ENCODE measurements at regions not wholly inside any gene's neighbourhood (a gene's known extent, or its start where the extent isn't known, plus 50 kb on each side); places are given as distances from the start of the nearest gene placed in this dataset.

DNA sequence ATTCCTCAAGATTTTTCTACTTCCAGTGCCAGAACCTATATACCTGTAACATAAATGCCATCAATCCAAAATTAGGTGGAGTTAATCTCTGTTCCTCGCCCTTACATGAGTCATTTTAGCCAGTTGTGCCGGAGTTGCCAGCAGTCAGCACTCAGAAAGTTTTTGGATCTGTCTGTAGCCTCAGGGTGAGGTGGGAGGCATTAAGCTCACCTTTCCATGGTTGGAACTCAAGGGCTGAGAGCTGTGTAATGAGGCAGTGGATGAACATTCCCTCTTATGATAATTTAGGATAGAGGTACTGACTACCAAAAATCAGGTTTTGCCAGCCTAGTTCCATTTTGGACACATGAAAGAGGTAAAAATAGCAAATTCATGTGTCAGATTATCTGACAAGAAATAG, 1553.1 kb upstream of the ADGRL3 start:
- no peaks in the 10 kb centered on the region for H3K36me3 ChIP-seq
- 88% methylated on average over 2 of the region's 2 CpGs for WGBS (ENCODE audit: insufficient coverage, low coverage, low lambda C conversion rate, missing lambda C conversion rate)
- no peak overlapping the region for H3K4me3 ChIP-seq
- peaks cover 0 to 11% (median 0%) of the 10 kb centered on the region in 4 donors for H3K4me1 ChIP-seq
- TF ChIP-seq POLR2A (IDR thresholded peaks at IDR 0.05) (no peak), CTCF (IDR thresholded peaks at IDR 0.05) (no peak)
- H3K27me3 ChIP-seq = no peaks in the 10 kb centered on the region
- ATAC-seq = no peak
- no peaks in the 10 kb centered on the region for H3K9me3 ChIP-seq
- no peak overlapping the region for H3K27ac ChIP-seq
- intact Hi-C loops (cut with DNase I) = no loop called here
- DNase-seq = no peak

GRCh38 chr4:59647500-59647899, 1552.6 kb upstream of the ADGRL3 start:
- peaks cover 0 to 11% (median 0%) of the 10 kb centered on the region in 4 donors for H3K4me1 ChIP-seq

GRCh38 chr4:59650861-59651260, 1549.3 kb upstream of the ADGRL3 start:
- Histone ChIP-seq H3K27me3 (no peaks in the 10 kb centered on the region), H3K36me3 (no peaks in the 10 kb centered on the region), H3K27ac (no peak overlapping the region), H3K4me3 (no peak overlapping the region), H3K9me3 (peaks cover 0 to 3% (median 0%) of the 10 kb centered on the region in 4 donors), H3K4me1 (no peaks in the 10 kb centered on the region)
- TF ChIP-seq POLR2A (IDR thresholded peaks at IDR 0.05) (no peak), CTCF (IDR thresholded peaks at IDR 0.05) (no peak)
- no peak for ATAC-seq
- WGBS (ENCODE audit: insufficient coverage, low coverage, low lambda C conversion rate, missing lambda C conversion rate) = 51% methylated on average over 3 of the region's 3 CpGs
- DNase-seq = no peak
- intact Hi-C loops (cut with DNase I) = no loop called here

More at GRCh38 chr4:59647500-59647899, 1552.6 kb upstream of the ADGRL3 start:
- DNase-seq (no peak), ATAC-seq (no peak)
- H3K9me3 ChIP-seq = no peaks in the 10 kb centered on the region
- no peaks in the 10 kb centered on the region for H3K27me3 ChIP-seq
- no peak for TF ChIP-seq POLR2A (IDR thresholded peaks at IDR 0.05)
- no peaks in the 10 kb centered on the region for H3K36me3 ChIP-seq
- intact Hi-C loops (cut with DNase I) = no loop called here
- H3K27ac ChIP-seq = no peak overlapping the region
- H3K4me3 ChIP-seq = no peak overlapping the region

GRCh38 chr4:59655996-59656395, 1544.1 kb upstream of the ADGRL3 start:
- Histone ChIP-seq H3K4me1 (no peaks in the 10 kb centered on the region), H3K4me3 (no peak overlapping the region), H3K27ac (no peak overlapping the region), H3K9me3 (peaks cover 0 to 3% (median 0%) of the 10 kb centered on the region in 4 donors), H3K36me3 (no peaks in the 10 kb centered on the region), H3K27me3 (no peaks in the 10 kb centered on the region)
- no peak for ATAC-seq
- WGBS (ENCODE audit: insufficient coverage, low coverage, low lambda C conversion rate, missing lambda C conversion rate) = no CpG with 5 or more reads among the region's 4 CpGs
- TF ChIP-seq POLR2A (IDR thresholded peaks at IDR 0.05) (no peak), CTCF (IDR thresholded peaks at IDR 0.05) (no peak)
- no peak for DNase-seq
- intact Hi-C loops (cut with DNase I) = no loop called here

- 100% methylated on average over 1 of the region's 1 CpG for WGBS (ENCODE audit: insufficient coverage, low coverage, low lambda C conversion rate, missing lambda C conversion rate)
- H3K27me3 ChIP-seq = no peaks in the 10 kb centered on the region
- TF ChIP-seq CTCF (IDR thresholded peaks at IDR 0.05) (no peak), POLR2A (IDR thresholded peaks at IDR 0.05) (no peak)
- no peaks in the 10 kb centered on the region for H3K9me3 ChIP-seq
- DNase-seq (no peak), ATAC-seq (no peak)
- H3K4me3 ChIP-seq = no peak overlapping the region
- no peak overlapping the region for H3K27ac ChIP-seq
- no peaks in the 10 kb centered on the region for H3K4me1 ChIP-seq
- intact Hi-C loops (cut with DNase I) = no loop called here
- no peaks in the 10 kb centered on the region for H3K36me3 ChIP-seq
Measured at GRCh38 chr4:59664771-59665170, 1535.4 kb upstream of the ADGRL3 start.

Measured in right lobe of liver (tissue), 6 donors.